COLO829 (cell line): ENCODE measurements at regions not wholly inside any gene's neighbourhood (a gene's known extent, or its start where the extent isn't known, plus 50 kb on each side); places are given as distances from the start of the nearest gene placed in this dataset.
"Not testable (repeated sequence)": the region's sequence is repeated elsewhere in the genome, so short reads cannot be mapped to it uniquely, and the experiment has no call there.

ENCODE experiments used
- DNase-seq: peaks from one replicate; pipeline ENCODE4 v3.0.0; 2012; ENCODE audit warnings: low spot score

- DNase-seq = no peak
Measured at GRCh38 chr3:139238281-139239030, 105.4 kb upstream of the MRPS22 start.

DNA sequence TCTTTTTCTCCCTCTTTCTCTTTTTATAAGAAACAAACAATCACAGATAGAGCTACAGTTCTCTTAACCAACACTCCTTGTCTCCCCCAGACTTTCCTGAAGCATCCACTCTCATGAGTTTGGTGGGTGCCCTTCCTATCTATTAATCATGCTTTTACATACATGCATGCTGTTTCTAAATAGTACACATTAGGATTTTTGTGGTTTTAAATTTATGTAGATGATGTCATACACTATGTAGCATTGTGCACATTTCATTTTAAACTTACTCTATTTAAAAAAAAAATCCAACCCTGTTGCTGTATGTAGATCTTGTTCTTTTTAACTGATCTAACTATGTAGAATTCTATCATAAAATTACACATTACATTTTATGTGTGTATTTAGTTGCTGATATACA is 104.3 kb upstream of the MRPS22 start:
- no peak for DNase-seq

GRCh38 chr3:139241783-139242182 is 102.0 kb upstream of the MRPS22 start:
- DNase-seq = no peak

DNA sequence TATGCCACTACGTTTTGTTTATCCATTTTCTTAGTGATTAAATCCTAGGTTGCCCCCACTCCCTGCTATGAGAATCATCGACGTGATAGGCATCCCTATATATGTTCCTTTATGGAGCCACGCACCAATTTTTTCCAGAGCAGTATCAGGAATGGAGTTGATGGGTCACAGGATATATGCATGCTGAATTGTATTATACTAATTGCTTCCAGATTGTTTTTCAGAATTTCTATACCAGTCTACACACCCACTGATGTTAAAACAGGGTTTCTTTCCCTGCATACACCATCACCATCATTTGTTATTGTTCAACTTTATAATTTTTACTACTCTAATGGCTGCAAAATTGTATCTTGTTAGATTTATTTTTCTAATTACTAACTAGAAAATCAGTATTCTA is 100.1 kb upstream of the MRPS22 start:
- DNase-seq = no peak

DNA sequence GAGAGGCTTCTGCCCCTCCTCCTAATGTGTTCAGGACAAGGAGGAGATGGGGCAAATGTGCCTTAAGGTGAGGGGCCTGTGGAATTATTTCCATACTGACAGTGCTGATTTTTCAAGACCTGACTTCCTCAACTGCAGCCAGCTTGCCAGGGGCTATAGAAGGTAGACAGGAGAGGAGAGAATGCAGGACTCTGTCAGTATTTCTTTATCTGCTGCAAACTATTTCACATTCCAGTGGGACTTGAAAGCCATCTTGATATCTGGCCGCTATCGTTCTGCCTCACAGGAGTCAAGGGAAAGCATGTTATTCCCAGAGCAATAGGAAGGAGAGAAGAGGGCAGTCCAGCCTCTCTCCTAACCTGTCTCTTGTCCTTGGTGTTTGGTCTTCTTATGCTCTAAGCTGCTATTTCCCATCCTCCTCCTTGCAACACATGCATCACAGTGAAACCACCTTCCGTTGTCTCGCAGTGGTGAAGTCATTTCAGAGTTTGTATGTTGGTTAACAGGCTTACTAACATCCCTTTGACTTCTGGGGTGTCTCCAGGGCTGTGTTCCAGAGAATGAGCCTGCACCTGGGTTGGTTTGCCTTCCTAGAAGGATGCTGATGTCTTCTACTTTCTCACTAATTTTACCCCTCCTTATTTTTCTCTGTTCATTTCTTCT is 95.1 kb upstream of the MRPS22 start:
- DNase-seq = no peak

DNA sequence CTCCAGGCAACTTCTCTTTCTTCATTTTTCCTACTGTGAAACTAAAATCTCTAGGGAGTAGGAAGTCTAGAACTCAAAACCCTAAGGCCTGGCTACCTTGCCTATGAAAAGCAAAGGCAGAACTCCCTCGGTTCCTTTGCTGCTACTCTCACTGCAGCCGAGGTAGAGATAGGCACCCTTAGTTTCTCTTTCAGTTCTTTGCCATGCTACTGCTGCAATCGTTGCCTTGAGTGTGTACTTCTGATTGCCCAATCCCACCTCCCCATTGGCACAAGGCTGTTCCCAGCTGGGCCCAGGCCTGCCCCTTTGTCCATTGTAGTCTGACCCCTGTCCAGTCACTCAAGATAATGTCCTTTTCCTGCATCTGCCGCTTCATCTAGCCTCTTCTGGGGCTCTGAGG is 92.3 kb upstream of the MRPS22 start:
- no peak for DNase-seq

DNA sequence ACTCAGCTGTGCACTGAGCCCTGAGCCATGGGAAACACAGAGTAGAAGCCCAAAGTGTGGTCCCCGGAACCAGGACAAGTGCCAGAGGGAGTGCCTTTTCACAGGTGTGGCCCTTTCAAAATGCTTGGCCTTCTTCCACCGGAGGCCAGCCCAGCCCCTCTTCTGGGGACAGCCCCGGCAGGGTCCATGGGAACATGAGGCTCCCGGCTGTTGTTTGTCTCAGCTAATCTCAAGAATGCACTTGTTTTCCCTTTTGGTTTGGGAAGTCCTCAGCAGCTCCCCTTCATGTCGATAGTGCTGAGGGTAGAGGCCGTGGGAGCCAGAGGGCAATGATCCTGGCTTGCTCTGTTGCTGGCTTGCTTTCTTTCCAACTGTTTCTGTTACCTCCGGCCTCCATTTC is 91.1 kb upstream of the MRPS22 start:
- no peak for DNase-seq

DNA sequence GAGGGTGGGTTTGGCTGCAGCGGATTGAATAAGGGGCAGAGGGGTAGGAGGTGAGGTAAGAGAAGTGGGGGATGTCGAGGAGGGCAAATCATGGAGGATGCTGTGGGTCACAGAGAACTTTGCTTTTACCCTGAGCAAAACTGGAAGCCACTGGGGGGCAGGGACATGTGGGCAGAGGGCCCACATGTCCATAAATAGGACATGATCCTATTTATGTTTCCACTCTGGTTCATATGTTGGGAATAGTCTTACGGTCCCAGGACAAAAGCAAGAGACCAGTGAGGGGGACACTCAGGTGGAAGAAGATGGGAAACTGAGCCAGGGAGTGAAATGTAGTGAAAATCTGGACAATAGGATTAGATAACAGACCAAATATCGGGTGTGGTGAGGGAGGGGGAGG is 85.5 kb upstream of the MRPS22 start:
- DNase-seq = no peak

- DNase-seq = no peak
Measured at GRCh38 chr3:139259398-139259797, 84.4 kb upstream of the MRPS22 start.

- DNase-seq = no peak
Measured at GRCh38 chr3:139260041-139260486, 83.8 kb upstream of the MRPS22 start.

DNA sequence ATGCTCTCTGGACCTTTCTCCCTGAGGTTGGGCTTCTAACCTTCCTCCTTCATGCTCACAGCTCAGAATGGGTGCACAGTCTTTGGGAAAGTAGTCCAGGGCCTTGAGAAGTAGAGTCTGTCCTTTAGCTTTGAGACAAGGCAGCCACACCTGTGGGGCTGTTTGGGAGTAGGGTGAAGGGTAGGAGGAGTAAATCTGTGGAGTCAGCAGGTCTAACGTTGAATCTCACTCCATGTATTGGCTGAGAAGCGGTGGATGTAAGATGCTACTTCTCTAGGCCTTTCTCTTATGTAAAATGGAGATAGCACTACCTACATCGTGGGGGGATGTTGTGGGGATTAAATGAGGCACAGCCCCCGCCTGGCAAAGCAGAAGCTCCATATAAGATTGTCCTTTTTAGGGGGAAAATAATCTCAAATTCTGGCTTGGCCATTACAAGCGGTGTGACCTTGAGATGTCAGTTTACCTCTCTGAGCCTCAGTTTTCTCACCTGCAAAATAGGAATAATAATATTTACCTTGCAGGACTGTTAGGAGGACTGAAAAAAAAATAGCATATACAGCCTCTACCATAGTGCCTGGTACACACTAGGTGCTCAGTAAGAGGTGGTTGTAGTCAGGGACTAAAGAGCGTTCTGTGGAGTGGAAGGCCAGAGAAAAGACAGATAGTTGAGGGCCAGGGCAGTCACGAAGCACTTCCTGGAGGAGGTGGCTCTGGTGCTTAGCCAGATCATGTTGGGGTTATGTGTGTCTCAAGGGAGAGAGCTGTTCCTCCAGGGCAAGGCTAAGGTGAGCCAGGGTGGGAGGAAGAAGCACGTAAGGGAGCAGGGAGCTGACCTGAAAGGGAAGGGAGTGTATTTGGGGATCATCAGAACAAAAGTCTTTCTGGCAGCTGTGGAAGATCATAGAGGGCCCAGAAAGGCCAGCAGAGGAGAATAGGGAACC is 82.8 kb upstream of the MRPS22 start:
- DNase-seq = no peak

DNA sequence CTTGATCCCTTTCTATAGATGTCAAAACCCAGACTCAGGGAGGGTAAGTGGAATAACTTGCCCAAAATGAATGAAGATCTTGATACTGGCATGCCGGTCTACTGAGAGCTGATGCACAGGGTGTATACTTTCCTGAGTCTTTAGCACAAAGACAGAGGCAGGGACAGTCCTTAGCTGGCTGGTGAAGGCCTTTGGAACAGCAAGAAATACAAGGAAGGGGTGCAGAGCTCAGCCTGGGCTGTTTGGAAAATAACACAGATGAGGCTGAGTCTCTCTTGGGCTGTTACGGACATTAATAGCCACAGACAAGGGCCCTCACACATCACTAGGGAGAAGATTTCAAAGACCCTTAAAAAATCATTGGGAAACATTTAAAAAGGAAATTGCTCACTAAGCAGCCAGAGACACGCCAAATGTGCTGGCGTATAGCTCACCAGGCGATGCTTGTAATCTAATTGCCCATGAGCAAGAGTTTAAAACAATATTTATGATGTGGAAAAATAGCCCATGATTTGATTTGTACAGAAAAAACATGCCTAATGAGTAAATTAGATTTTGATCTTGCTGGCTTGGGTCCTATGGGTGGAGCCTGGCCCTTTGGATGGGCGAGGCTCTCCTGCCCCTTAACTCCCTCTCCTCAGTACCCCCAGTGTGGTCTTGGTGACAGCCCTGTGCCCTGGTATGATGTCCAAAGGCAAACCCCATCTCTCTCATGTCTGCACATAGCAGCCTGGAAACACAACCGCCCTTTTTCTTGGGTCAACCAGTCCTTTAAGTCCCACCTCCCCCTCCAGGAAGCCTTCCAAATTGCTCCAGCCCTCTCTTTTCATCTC is 81.8 kb upstream of the MRPS22 start:
- no peak for DNase-seq

- no peak for DNase-seq
Measured at GRCh38 chr3:139263798-139264197, 80.0 kb upstream of the MRPS22 start.

- no peak for DNase-seq
Measured at GRCh38 chr3:139264375-139264774, 79.4 kb upstream of the MRPS22 start.

DNA sequence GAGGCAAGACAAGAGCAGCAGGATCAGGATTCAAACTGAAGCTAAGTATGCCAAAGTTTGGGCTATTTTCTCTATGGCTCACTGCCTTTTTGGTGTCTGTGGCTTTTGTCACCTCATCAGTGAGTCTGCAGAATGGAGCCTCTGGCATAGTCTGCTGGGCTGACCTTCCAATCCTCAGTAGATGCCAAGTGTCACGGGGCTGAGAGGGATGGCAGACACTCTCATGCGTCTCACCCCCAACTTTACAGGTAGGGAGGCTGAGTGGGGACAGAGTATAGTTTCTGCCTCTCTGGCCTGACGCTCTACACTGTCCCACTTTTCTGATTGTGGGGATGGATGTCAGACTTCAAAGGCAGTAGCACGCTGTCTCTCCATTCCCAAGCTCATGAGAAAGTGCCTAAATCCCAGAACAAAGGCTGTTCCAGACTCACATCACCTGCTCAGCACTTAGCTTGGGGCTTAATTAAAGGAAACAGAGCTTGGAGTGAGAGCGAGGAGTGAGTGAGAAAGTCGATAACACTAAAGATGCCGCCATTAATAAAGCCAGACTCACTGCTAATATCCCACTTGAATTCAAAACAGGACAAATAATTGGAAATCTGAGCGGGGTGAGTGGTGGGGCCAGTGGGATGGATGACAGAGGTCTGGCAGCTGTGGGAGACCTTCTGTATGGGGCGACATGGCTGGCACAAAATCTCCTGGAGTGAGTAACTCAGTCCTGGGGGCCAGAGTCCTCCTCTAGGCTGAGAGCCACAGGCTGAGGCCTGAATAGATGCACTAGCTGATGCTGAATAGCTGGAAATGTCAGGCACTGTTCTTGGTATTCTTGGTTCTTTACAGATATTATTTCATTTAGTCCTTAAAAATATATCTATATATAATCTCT is 78.4 kb upstream of the MRPS22 start:
- no peak for DNase-seq

GRCh38 chr3:139267300-139268246 is 76.2 kb upstream of the MRPS22 start:
- no peak for DNase-seq

- DNase-seq = no peak
Measured at GRCh38 chr3:139269984-139270383, 73.8 kb upstream of the MRPS22 start.

- not testable (repeated sequence) for DNase-seq
Measured at GRCh38 chr3:139270652-139271051, 73.2 kb upstream of the MRPS22 start.

DNA sequence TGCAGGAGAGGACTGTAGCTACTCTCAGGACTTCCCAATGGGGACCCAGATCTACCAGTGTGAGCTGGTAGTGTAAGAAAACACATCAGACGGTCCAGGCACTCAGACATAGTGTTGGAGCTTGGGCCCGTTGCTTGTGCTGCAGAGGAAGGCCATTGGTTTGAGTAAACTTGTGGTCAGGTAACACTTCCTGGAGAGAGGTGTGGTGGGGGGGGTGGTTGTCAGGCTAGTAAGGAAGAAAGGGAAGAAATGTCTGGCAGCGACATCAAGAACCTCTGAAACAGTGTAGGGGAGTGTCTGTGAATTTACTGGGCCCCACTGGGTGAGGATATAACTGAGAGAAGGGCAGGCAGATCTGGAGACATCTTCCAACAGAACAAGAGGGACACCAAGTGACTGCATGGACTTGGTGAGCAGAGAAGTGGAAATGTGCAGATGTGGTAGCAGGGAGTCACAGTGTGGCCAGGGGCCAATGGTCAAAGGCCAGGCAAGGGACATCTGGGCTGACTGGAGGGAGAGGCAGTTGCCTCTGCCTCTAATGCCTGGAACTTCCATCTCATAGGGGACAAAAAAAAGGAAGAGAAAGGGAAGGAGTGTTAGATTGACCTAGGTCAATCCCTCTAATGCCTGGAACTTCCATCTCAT is 63.7 kb upstream of the MRPS22 start:
- no peak for DNase-seq
